ENCODE measurements at regions not wholly inside any gene's neighbourhood (a gene's known extent, or its start where the extent isn't known, plus 50 kb on each side); places are given as distances from the start of the nearest gene placed in this dataset.

GRCh38 chr2:134079373-134079772 is 174.5 kb upstream of the MGAT5 start:
- no peaks in the 10 kb centered on the region for H3K9me3 ChIP-seq
- no peaks in the 10 kb centered on the region for H3K36me3 ChIP-seq (ENCODE audit: insufficient read depth in 1 of 2, low read depth in 1 of 2)
- no peaks in the 10 kb centered on the region for H3K27me3 ChIP-seq (ENCODE audit: insufficient read depth in 3 of 3, low read length in 2 of 3)
- 92 to 100% (median 94%) methylated on average over 4 of the region's 4 CpGs for WGBS, 3 donors
- DNase-seq: no peak
- no peak overlapping the region for H3K4me3 ChIP-seq
- ATAC-seq: no peak
- intact Hi-C loops (cut with DNase I): no loop called here
- H3K27ac ChIP-seq: no peak overlapping the region
- H3K4me1 ChIP-seq: no peaks in the 10 kb centered on the region
- no peak for TF ChIP-seq CTCF (IDR thresholded peaks at IDR 0.05)

- Histone ChIP-seq H3K27ac (no peak overlapping the region), H3K27me3 (ENCODE audit: insufficient read depth in 3 of 3, low read length in 2 of 3) (no peaks in the 10 kb centered on the region), H3K4me3 (no peak overlapping the region), H3K9me3 (no peaks in the 10 kb centered on the region), H3K4me1 (no peaks in the 10 kb centered on the region), H3K36me3 (ENCODE audit: insufficient read depth in 1 of 2, low read depth in 1 of 2) (no peaks in the 10 kb centered on the region)
- DNase-seq: no peak
- no peak for TF ChIP-seq CTCF (IDR thresholded peaks at IDR 0.05)
- ATAC-seq: peak in 2 of 4 donors; percentile 35 to 59
- WGBS, 3 donors: 76 to 78% (median 76%) methylated on average over 7 of the region's 7 CpGs
- intact Hi-C loops (cut with DNase I): no loop called here
Measured at GRCh38 chr2:134080386-134081089, 173.3 kb upstream of the MGAT5 start.

- Histone ChIP-seq H3K4me1 (no peaks in the 10 kb centered on the region), H3K27me3 (ENCODE audit: insufficient read depth in 3 of 3, low read length in 2 of 3) (no peaks in the 10 kb centered on the region), H3K36me3 (ENCODE audit: insufficient read depth in 1 of 2, low read depth in 1 of 2) (no peaks in the 10 kb centered on the region), H3K9me3 (no peaks in the 10 kb centered on the region), H3K4me3 (no peak overlapping the region), H3K27ac (no peak overlapping the region)
- ATAC-seq (peak in 1 of 4 donors; percentile 46), DNase-seq (no peak)
- 68 to 81% (median 69%) methylated on average over 8 of the region's 8 CpGs for WGBS, 3 donors
- intact Hi-C loops (cut with DNase I): no loop called here
- no peak for TF ChIP-seq CTCF (IDR thresholded peaks at IDR 0.05)
Measured at GRCh38 chr2:134081238-134081938, 172.5 kb upstream of the MGAT5 start.

GRCh38 chr2:134083548-134083947 is 170.3 kb upstream of the MGAT5 start:
- Histone ChIP-seq H3K9me3 (no peaks in the 10 kb centered on the region), H3K27me3 (ENCODE audit: insufficient read depth in 3 of 3, low read length in 2 of 3) (no peaks in the 10 kb centered on the region), H3K4me1 (no peaks in the 10 kb centered on the region), H3K36me3 (ENCODE audit: insufficient read depth in 1 of 2, low read depth in 1 of 2) (no peaks in the 10 kb centered on the region), H3K4me3 (no peak overlapping the region), H3K27ac (no peak overlapping the region)
- ATAC-seq: no peak
- TF ChIP-seq CTCF (IDR thresholded peaks at IDR 0.05): no peak
- intact Hi-C loops (cut with DNase I): no loop called here
- no peak for DNase-seq
- 36 to 57% (median 47%) methylated on average over 5 of the region's 5 CpGs for WGBS, 3 donors

Measured in psoas muscle (tissue), 7 donors.